ENCODE measurements at regions not wholly inside any gene's neighbourhood (a gene's known extent, or its start where the extent isn't known, plus 50 kb on each side); places are given as distances from the start of the nearest gene placed in this dataset.

DNA sequence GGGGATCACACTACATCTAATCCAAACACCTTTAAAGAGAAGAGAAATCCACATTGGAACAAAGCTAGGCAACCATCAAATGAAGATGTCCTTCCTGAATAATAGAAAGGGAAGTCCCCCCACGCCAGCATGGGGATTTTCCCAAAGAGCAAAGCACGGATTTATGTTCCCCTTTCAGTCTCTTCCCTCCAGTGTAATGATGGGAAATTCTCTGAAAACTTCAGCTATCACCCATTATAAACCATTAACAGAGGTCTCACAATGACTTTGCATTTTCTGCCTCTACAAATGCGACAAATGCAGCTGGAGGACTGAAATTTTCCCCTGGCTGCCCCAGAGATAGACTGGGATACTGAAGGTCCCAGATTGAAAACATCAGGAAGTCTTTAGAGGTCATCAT is 368.7 kb downstream of the EFNA5 start:
- H3K36me3 ChIP-seq (ENCODE audit: control insufficient read depth, insufficient read depth, low read length): no peaks in the 10 kb centered on the region
- no peaks in the 10 kb centered on the region for H3K27me3 ChIP-seq (ENCODE audit: control insufficient read depth, insufficient read depth, low read length, poor library complexity, severe bottlenecking)
- WGBS, 2 experiments (ENCODE audit: insufficient coverage in 1 of 2, insufficient read length in 1 of 2): 96 to 100% methylated on average over 1 to 3 of the region's 3 CpGs
- H3K9me3 ChIP-seq (ENCODE audit: control insufficient read depth, low read length): no peaks in the 10 kb centered on the region
- H3K27ac ChIP-seq (ENCODE audit: low read depth, low read length): no peak overlapping the region
- no peak overlapping the region for H3K9ac ChIP-seq (ENCODE audit: extremely low read depth, low read length, poor library complexity, severe bottlenecking)
- no peak overlapping the region for H3K4me3 Mint-ChIP-seq
- no peaks in the 10 kb centered on the region for H3K27me3 Mint-ChIP-seq (ENCODE audit: insufficient read depth)
- no peaks in the 10 kb centered on the region for H3K4me1 ChIP-seq (ENCODE audit: control insufficient read depth, insufficient read depth, low read length)
- peaks cover 17% of the 10 kb centered on the region for H3K4me1 Mint-ChIP-seq
- H3K36me3 Mint-ChIP-seq (ENCODE audit: low read depth): no peaks in the 10 kb centered on the region
- H3K9me3 Mint-ChIP-seq: peaks cover 5% of the 10 kb centered on the region
- no peak overlapping the region for H3K27ac Mint-ChIP-seq
- TF ChIP-seq, protein P1, sequence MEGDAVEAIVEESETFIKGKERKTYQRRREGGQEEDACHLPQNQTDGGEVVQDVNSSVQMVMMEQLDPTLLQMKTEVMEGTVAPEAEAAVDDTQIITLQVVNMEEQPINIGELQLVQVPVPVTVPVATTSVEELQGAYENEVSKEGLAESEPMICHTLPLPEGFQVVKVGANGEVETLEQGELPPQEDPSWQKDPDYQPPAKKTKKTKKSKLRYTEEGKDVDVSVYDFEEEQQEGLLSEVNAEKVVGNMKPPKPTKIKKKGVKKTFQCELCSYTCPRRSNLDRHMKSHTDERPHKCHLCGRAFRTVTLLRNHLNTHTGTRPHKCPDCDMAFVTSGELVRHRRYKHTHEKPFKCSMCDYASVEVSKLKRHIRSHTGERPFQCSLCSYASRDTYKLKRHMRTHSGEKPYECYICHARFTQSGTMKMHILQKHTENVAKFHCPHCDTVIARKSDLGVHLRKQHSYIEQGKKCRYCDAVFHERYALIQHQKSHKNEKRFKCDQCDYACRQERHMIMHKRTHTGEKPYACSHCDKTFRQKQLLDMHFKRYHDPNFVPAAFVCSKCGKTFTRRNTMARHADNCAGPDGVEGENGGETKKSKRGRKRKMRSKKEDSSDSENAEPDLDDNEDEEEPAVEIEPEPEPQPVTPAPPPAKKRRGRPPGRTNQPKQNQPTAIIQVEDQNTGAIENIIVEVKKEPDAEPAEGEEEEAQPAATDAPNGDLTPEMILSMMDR (conservative IDR thresholded peaks at IDR 0.05): no peak
- DNase-seq: no peak
- no peak overlapping the region for H3K4me3 ChIP-seq (ENCODE audit: low read length)

DNA sequence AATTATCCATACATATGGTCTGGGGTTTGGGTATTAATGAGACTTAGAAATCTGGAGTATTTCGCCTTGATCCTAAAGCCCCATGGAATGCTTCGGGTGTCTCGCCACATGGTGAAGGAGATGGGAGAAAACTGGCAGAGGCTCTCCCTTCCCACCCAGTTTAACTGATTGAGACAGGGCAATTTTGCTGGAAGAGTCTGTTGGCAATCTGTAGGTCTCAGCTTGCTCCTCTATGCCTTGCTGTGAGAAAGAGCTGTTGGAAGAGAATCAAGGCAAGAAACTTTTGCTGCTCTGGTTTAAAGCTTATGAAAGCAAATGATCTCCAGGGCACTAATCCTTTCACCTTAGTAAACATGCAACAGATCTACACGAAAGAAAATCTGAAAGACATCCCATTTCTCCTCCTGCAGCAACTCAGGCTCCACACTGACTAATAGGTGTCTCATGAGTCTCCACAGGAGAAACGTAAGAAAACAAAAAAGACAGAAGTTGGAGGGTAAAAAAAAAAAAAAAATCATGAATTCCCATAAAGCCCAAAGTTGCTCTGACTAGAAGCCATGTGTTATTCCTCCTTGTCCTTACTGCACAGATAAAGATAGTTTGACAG is 369.9 kb downstream of the EFNA5 start:
- H3K27ac Mint-ChIP-seq: no peak overlapping the region
- WGBS, 2 experiments (ENCODE audit: insufficient coverage in 1 of 2, insufficient read length in 1 of 2): 60 to 79% methylated on average over 1 to 5 of the region's 5 CpGs

DNA sequence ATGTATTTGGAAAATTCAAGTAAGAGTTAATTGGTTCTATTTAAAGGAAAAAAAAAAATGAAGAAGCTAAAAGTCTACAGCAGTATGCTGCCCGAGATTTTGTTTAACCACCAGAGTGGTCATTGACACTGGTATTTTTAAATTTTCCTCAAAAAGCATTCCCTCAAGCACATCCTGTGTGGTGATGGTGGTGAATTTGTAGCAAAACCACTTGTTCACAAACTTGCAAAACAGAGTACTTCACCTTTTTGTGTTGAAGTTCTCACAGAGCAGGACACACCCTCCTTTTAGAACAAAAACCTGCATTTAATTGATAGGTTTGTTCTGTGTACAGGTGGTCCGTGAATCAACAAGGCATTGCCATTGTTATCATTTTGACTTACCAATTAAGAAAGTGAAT is 374.2 kb downstream of the EFNA5 start:
- Mint-ChIP-seq H3K27ac (peak overlapping the region; percentile 53), H3K4me3 (peak overlapping the region; percentile 39), H3K4me1 (peaks cover 46% of the 10 kb centered on the region), H3K36me3 (ENCODE audit: low read depth) (no peaks in the 10 kb centered on the region), H3K27me3 (ENCODE audit: insufficient read depth) (no peaks in the 10 kb centered on the region), H3K9me3 (peaks cover 5% of the 10 kb centered on the region)
- H3K36me3 ChIP-seq (ENCODE audit: control insufficient read depth, insufficient read depth, low read length): no peaks in the 10 kb centered on the region
- WGBS, 2 experiments (ENCODE audit: insufficient coverage in 1 of 2, insufficient read length in 1 of 2): 75% methylated on average over 2 of the region's 2 CpGs; no CpG with 5 or more reads in 1 of the 2 experiments
- H3K4me3 ChIP-seq (ENCODE audit: low read length): peak overlapping the region; percentile 42
- peaks cover 14% of the 10 kb centered on the region for H3K4me1 ChIP-seq (ENCODE audit: control insufficient read depth, insufficient read depth, low read length)
- TF ChIP-seq, protein P1 (conservative IDR thresholded peaks at IDR 0.05): no peak
- H3K27ac ChIP-seq (ENCODE audit: low read depth, low read length): no peak overlapping the region
- H3K9me3 ChIP-seq (ENCODE audit: control insufficient read depth, low read length): peaks cover 5% of the 10 kb centered on the region
- no peak for DNase-seq
- no peaks in the 10 kb centered on the region for H3K27me3 ChIP-seq (ENCODE audit: control insufficient read depth, insufficient read depth, low read length, poor library complexity, severe bottlenecking)
- H3K9ac ChIP-seq (ENCODE audit: extremely low read depth, low read length, poor library complexity, severe bottlenecking): no peak overlapping the region

More for the DNA sequence above, 369.9 kb downstream of the EFNA5 start:
- Mint-ChIP-seq H3K4me1 (peaks cover 29% of the 10 kb centered on the region), H3K9me3 (peaks cover 5% of the 10 kb centered on the region), H3K36me3 (ENCODE audit: low read depth) (no peaks in the 10 kb centered on the region), H3K27me3 (ENCODE audit: insufficient read depth) (no peaks in the 10 kb centered on the region), H3K4me3 (no peak overlapping the region)
- no peaks in the 10 kb centered on the region for H3K36me3 ChIP-seq (ENCODE audit: control insufficient read depth, insufficient read depth, low read length)
- no peak overlapping the region for H3K4me3 ChIP-seq (ENCODE audit: low read length)
- no peak overlapping the region for H3K27ac ChIP-seq (ENCODE audit: low read depth, low read length)
- H3K27me3 ChIP-seq (ENCODE audit: control insufficient read depth, insufficient read depth, low read length, poor library complexity, severe bottlenecking): no peaks in the 10 kb centered on the region
- H3K9ac ChIP-seq (ENCODE audit: extremely low read depth, low read length, poor library complexity, severe bottlenecking): no peak overlapping the region
- no peaks in the 10 kb centered on the region for H3K4me1 ChIP-seq (ENCODE audit: control insufficient read depth, insufficient read depth, low read length)
- TF ChIP-seq, protein P1 (conservative IDR thresholded peaks at IDR 0.05): no peak
- H3K9me3 ChIP-seq (ENCODE audit: control insufficient read depth, low read length): no peaks in the 10 kb centered on the region
- DNase-seq: no peak

All from endodermal cell (in vitro differentiated cells).